LNCAP (cell line): ENCODE measurements at regions not wholly inside any gene's neighbourhood (a gene's known extent, or its start where the extent isn't known, plus 50 kb on each side); places are given as distances from the start of the nearest gene placed in this dataset.

Experiments used
- CTCF ChIP-seq: fragments of 450-650 bp; IDR thresholded peaks from 2 replicates; pipeline ENCODE4 v1.5.1; 2017; ENCODE audit warnings: mild to moderate bottlenecking

- TF ChIP-seq CTCF, result no peak
These were observed 128.8 kb downstream of the SDHAF3 start for GRCh38 chr7:97246317-97246716.

GRCh38 chr7:97269741-97270140, 152.2 kb downstream of the SDHAF3 start:
- TF ChIP-seq CTCF, result no peak

GRCh38 chr7:97270280-97270679, 152.8 kb downstream of the SDHAF3 start:
- no peak for TF ChIP-seq CTCF

GRCh38 chr7:97271619-97272018, 154.1 kb downstream of the SDHAF3 start:
- no peak for TF ChIP-seq CTCF

- no peak for TF ChIP-seq CTCF
These were observed 154.9 kb downstream of the SDHAF3 start for GRCh38 chr7:97272237-97272975.

GRCh38 chr7:97275475-97275874, 158.0 kb downstream of the SDHAF3 start:
- TF ChIP-seq CTCF, result no peak

GRCh38 chr7:97280950-97281349, 163.5 kb downstream of the SDHAF3 start:
- TF ChIP-seq CTCF, result no peak

GRCh38 chr7:97285348-97285747, 167.8 kb downstream of the SDHAF3 start:
- no peak for TF ChIP-seq CTCF
